ENCODE measurements at regions not wholly inside any gene's neighbourhood (a gene's known extent, or its start where the extent isn't known, plus 50 kb on each side); places are given as distances from the start of the nearest gene placed in this dataset.

DNA sequence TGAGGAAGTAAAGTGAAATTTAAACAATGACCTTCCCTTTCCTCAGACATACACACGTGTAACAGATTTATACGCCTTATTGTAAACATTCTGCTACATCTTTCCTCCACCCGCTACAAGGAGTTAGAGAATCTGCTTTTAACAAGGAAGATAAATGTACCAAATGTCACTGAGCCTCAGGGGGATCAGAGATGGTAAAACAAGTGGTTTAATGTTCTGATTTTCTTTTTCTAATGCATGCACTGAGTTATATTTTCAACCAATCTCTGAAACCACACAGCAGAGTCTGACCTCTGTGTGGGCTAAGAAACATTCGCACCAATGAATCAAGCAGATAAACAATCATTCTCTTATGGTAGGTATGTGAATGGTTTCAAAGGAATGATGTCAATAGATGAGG lies 599.5 kb downstream of the ARL4A start:
- H3K27ac Mint-ChIP-seq = no peak overlapping the region
- TF ChIP-seq JUNB (IDR thresholded peaks at IDR 0.05; ENCODE audit: unreplicated experiment) (no peak), EZH2 (IDR thresholded peaks at IDR 0.05; ENCODE audit: low read depth, unreplicated experiment) (no peak), POLR2AphosphoS5 (IDR thresholded peaks at IDR 0.05; ENCODE audit: low read depth) (no peak), STAT1 (IDR thresholded peaks at IDR 0.05; ENCODE audit: unreplicated experiment) (no peak), NANOG (IDR thresholded peaks at IDR 0.05; ENCODE audit: borderline replicate concordance) (no peak), CREB1 (CRISPR knock-in tag; IDR thresholded peaks at IDR 0.05; ENCODE audit: low read depth) (no peak)
- TF ChIP-seq, protein P1, sequence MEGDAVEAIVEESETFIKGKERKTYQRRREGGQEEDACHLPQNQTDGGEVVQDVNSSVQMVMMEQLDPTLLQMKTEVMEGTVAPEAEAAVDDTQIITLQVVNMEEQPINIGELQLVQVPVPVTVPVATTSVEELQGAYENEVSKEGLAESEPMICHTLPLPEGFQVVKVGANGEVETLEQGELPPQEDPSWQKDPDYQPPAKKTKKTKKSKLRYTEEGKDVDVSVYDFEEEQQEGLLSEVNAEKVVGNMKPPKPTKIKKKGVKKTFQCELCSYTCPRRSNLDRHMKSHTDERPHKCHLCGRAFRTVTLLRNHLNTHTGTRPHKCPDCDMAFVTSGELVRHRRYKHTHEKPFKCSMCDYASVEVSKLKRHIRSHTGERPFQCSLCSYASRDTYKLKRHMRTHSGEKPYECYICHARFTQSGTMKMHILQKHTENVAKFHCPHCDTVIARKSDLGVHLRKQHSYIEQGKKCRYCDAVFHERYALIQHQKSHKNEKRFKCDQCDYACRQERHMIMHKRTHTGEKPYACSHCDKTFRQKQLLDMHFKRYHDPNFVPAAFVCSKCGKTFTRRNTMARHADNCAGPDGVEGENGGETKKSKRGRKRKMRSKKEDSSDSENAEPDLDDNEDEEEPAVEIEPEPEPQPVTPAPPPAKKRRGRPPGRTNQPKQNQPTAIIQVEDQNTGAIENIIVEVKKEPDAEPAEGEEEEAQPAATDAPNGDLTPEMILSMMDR (conservative IDR thresholded peaks at IDR 0.05; ENCODE audit: low read depth in 2 of 2) = no peak
- TF ChIP-seq, protein P2, sequence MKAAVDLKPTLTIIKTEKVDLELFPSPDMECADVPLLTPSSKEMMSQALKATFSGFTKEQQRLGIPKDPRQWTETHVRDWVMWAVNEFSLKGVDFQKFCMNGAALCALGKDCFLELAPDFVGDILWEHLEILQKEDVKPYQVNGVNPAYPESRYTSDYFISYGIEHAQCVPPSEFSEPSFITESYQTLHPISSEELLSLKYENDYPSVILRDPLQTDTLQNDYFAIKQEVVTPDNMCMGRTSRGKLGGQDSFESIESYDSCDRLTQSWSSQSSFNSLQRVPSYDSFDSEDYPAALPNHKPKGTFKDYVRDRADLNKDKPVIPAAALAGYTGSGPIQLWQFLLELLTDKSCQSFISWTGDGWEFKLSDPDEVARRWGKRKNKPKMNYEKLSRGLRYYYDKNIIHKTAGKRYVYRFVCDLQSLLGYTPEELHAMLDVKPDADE (IDR thresholded peaks at IDR 0.05) = no peak
- TF ChIP-seq, protein P3, sequence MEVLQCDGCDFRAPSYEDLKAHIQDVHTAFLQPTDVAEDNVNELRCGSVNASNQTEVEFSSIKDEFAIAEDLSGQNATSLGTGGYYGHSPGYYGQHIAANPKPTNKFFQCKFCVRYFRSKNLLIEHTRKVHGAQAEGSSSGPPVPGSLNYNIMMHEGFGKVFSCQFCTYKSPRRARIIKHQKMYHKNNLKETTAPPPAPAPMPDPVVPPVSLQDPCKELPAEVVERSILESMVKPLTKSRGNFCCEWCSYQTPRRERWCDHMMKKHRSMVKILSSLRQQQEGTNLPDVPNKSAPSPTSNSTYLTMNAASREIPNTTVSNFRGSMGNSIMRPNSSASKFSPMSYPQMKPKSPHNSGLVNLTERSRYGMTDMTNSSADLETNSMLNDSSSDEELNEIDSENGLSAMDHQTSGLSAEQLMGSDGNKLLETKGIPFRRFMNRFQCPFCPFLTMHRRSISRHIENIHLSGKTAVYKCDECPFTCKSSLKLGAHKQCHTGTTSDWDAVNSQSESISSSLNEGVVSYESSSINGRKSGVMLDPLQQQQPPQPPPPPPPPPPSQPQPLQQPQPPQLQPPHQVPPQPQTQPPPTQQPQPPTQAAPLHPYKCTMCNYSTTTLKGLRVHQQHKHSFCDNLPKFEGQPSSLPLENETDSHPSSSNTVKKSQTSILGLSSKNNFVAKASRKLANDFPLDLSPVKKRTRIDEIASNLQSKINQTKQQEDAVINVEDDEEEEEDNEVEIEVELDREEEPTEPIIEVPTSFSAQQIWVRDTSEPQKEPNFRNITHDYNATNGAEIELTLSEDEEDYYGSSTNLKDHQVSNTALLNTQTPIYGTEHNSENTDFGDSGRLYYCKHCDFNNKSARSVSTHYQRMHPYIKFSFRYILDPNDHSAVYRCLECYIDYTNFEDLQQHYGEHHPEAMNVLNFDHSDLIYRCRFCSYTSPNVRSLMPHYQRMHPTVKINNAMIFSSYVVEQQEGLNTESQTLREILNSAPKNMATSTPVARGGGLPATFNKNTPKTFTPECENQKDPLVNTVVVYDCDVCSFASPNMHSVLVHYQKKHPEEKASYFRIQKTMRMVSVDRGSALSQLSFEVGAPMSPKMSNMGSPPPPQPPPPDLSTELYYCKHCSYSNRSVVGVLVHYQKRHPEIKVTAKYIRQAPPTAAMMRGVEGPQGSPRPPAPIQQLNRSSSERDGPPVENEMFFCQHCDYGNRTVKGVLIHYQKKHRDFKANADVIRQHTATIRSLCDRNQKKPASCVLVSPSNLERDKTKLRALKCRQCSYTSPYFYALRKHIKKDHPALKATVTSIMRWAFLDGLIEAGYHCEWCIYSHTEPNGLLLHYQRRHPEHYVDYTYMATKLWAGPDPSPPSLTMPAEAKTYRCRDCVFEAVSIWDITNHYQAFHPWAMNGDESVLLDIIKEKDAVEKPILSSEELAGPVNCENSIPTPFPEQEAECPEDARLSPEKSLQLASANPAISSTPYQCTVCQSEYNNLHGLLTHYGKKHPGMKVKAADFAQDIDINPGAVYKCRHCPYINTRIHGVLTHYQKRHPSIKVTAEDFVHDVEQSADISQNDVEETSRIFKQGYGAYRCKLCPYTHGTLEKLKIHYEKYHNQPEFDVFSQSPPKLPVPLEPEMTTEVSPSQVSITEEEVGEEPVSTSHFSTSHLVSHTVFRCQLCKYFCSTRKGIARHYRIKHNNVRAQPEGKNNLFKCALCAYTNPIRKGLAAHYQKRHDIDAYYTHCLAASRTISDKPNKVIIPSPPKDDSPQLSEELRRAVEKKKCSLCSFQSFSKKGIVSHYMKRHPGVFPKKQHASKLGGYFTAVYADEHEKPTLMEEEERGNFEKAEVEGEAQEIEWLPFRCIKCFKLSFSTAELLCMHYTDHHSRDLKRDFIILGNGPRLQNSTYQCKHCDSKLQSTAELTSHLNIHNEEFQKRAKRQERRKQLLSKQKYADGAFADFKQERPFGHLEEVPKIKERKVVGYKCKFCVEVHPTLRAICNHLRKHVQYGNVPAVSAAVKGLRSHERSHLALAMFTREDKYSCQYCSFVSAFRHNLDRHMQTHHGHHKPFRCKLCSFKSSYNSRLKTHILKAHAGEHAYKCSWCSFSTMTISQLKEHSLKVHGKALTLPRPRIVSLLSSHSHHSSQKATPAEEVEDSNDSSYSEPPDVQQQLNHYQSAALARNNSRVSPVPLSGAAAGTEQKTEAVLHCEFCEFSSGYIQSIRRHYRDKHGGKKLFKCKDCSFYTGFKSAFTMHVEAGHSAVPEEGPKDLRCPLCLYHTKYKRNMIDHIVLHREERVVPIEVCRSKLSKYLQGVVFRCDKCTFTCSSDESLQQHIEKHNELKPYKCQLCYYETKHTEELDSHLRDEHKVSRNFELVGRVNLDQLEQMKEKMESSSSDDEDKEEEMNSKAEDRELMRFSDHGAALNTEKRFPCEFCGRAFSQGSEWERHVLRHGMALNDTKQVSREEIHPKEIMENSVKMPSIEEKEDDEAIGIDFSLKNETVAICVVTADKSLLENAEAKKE (CRISPR knock-in tag; IDR thresholded peaks at IDR 0.05) = no peak
- TF ChIP-seq, protein P4, sequence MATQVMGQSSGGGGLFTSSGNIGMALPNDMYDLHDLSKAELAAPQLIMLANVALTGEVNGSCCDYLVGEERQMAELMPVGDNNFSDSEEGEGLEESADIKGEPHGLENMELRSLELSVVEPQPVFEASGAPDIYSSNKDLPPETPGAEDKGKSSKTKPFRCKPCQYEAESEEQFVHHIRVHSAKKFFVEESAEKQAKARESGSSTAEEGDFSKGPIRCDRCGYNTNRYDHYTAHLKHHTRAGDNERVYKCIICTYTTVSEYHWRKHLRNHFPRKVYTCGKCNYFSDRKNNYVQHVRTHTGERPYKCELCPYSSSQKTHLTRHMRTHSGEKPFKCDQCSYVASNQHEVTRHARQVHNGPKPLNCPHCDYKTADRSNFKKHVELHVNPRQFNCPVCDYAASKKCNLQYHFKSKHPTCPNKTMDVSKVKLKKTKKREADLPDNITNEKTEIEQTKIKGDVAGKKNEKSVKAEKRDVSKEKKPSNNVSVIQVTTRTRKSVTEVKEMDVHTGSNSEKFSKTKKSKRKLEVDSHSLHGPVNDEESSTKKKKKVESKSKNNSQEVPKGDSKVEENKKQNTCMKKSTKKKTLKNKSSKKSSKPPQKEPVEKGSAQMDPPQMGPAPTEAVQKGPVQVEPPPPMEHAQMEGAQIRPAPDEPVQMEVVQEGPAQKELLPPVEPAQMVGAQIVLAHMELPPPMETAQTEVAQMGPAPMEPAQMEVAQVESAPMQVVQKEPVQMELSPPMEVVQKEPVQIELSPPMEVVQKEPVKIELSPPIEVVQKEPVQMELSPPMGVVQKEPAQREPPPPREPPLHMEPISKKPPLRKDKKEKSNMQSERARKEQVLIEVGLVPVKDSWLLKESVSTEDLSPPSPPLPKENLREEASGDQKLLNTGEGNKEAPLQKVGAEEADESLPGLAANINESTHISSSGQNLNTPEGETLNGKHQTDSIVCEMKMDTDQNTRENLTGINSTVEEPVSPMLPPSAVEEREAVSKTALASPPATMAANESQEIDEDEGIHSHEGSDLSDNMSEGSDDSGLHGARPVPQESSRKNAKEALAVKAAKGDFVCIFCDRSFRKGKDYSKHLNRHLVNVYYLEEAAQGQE (IDR thresholded peaks at IDR 0.05; ENCODE audit: unreplicated experiment) = no peak
- no peak for ATAC-seq

More for the DNA sequence above, 599.5 kb downstream of the ARL4A start:
- H3K4me2 ChIP-seq = no peak overlapping the region
- no peaks in the 10 kb centered on the region for H3K27me3 ChIP-seq (ENCODE audit: insufficient read depth)
- no peaks in the 10 kb centered on the region for H3K9me3 Mint-ChIP-seq
- H3F3A ChIP-seq (replicated peaks; ENCODE audit: low read depth) = no peaks in the 10 kb centered on the region
- no peaks in the 10 kb centered on the region for H3K36me3 ChIP-seq (ENCODE audit: insufficient read depth)
- no peak overlapping the region for H3K4me3 Mint-ChIP-seq
- no peaks in the 10 kb centered on the region for H3K9me2 ChIP-seq (ENCODE audit: insufficient read depth)
- H2AFZ ChIP-seq = no peak overlapping the region
- no peak overlapping the region for H3K27ac ChIP-seq (ENCODE audit: low read depth)
- H4K20me1 ChIP-seq (replicated peaks; ENCODE audit: insufficient read depth) = no peaks in the 10 kb centered on the region
- no peaks in the 10 kb centered on the region for H3K4me1 Mint-ChIP-seq
- H3K4me1 ChIP-seq (ENCODE audit: insufficient read depth) = no peaks in the 10 kb centered on the region
- no peak for DNase-seq (ENCODE audit: low spot score)
- no peak overlapping the region for H3K4me3 ChIP-seq
- H3K79me2 ChIP-seq (replicated peaks; ENCODE audit: insufficient read depth) = no peaks in the 10 kb centered on the region
- peaks cover 3% of the 10 kb centered on the region for H3K27me3 Mint-ChIP-seq (ENCODE audit: insufficient read depth, low read depth, poor library complexity)
- H3K36me3 Mint-ChIP-seq (ENCODE audit: low read depth) = no peaks in the 10 kb centered on the region

Data from GM23338 (cell line).